Neural cell (in vitro differentiated cells): ENCODE measurements at regions not wholly inside any gene's neighbourhood (a gene's known extent, or its start where the extent isn't known, plus 50 kb on each side); places are given as distances from the start of the nearest gene placed in this dataset.

Experiments
- H2AFZ ChIP-seq: fragments of 200-600, 300-800 bp; sonication (generic), shearing (Covaris generic); 2 replicates; pipeline ENCODE4 v1.6.0; 2014; ENCODE audit warnings: low read depth, mild to moderate bottlenecking, antibody characterized with exemption, low read length, moderate library complexity
- H3F3A ChIP-seq: fragments of 200-600 bp; shearing (Covaris generic); 2 replicates; pipeline ENCODE4 v1.6.1; 2016; ENCODE audit warnings: mild to moderate bottlenecking, moderate library complexity, mixed read lengths, antibody characterized with exemption, low read length; ENCODE audit not compliant: insufficient read depth, poor library complexity, severe bottlenecking
- H3K27ac ChIP-seq: fragments of 200-600, 300-800 bp; sonication (generic), shearing (Covaris generic); 2 replicates; pipeline ENCODE4 v1.5.1; 2014; ENCODE audit warnings: mild to moderate bottlenecking, low read length, moderate library complexity
- H3K27me3 ChIP-seq: fragments of 300-800, 200-600 bp; sonication (generic), shearing (Covaris generic); 2 replicates; pipeline ENCODE4 v1.6.0; 2014; ENCODE audit warnings: mild to moderate bottlenecking, low read depth, low read length, moderate library complexity; ENCODE audit not compliant: insufficient read depth
- H3K36me3 ChIP-seq: fragments of 300-800, 200-600 bp; sonication (generic), shearing (Covaris generic); 2 replicates; pipeline ENCODE4 v1.5.1; 2014; ENCODE audit warnings: mild to moderate bottlenecking, antibody characterized with exemption, low read length, moderate library complexity; ENCODE audit not compliant: insufficient read depth
- H3K4me2 ChIP-seq: fragments of 300-800, 200-600 bp; sonication (generic), shearing (Covaris generic); 2 replicates; pipeline ENCODE4 v1.6.0; 2014; ENCODE audit warnings: mild to moderate bottlenecking, low read length
- H3K4me3 ChIP-seq: fragments of 300-800, 200-600 bp; sonication (generic), shearing (Covaris generic); 2 replicates; pipeline ENCODE4 v1.5.1; 2014; ENCODE audit warnings: mild to moderate bottlenecking, low read length, moderate library complexity
- H3K79me2 ChIP-seq: fragments of 200-600 bp; shearing (Covaris generic); replicated peaks from 2 replicates; pipeline ENCODE4 v1.6.0; 2014; ENCODE audit warnings: mild to moderate bottlenecking, low read length, moderate library complexity; ENCODE audit not compliant: insufficient read depth
- H3K9ac ChIP-seq: fragments of 300-800, 200-600 bp; sonication (generic), shearing (Covaris generic); 2 replicates; pipeline ENCODE4 v1.6.1; 2016; ENCODE audit warnings: mild to moderate bottlenecking, low read length, mixed read lengths
- H3K9me2 ChIP-seq: fragments of 200-600 bp; shearing (Covaris generic); 2 replicates; pipeline ENCODE4 v1.6.1; 2016; ENCODE audit warnings: mild to moderate bottlenecking, low read length, mixed read lengths; ENCODE audit not compliant: insufficient read depth
- H3K9me3 ChIP-seq: fragments of 200-600, 300-800 bp; sonication (generic), shearing (Covaris generic); 2 replicates; pipeline ENCODE4 v1.6.1; 2016; ENCODE audit warnings: mild to moderate bottlenecking, mixed run types, low read length, moderate library complexity, mixed read lengths
- H4K20me1 ChIP-seq: fragments of 200-600 bp; shearing (Covaris generic); 2 replicates; pipeline ENCODE4 v1.6.1; 2016; ENCODE audit warnings: mild to moderate bottlenecking, mixed run types; ENCODE audit not compliant: insufficient read depth
- EP300 ChIP-seq: fragments of 450-650 bp; conservative IDR thresholded peaks from 2 replicates; pipeline ENCODE4 v1.6.1; 2014; ENCODE audit warnings: antibody characterized with exemption, mild to moderate bottlenecking, moderate library complexity; ENCODE audit not compliant: poor library complexity, severe bottlenecking
- EZH2 ChIP-seq: fragments of 200-600, 300-800 bp; shearing (Covaris generic), sonication (generic); IDR thresholded peaks from 2 replicates; pipeline ENCODE4 v1.6.1; 2014; ENCODE audit warnings: antibody characterized with exemption, low read length, borderline replicate concordance, mild to moderate bottlenecking; ENCODE audit not compliant: insufficient read depth, poor library complexity, severe bottlenecking
- MXI1 ChIP-seq: fragments of 450-650 bp; conservative IDR thresholded peaks from 2 replicates; pipeline ENCODE4 v1.6.1; 2014; ENCODE audit warnings: antibody characterized with exemption, mild to moderate bottlenecking; ENCODE audit not compliant: poor library complexity, severe bottlenecking
- POLR2AphosphoS5 ChIP-seq: IDR thresholded peaks from 2 replicates; pipeline ENCODE4 v1.6.1; 2012
- RAD21 ChIP-seq: fragments of 450-650 bp; conservative IDR thresholded peaks from 2 replicates; pipeline ENCODE4 v1.6.1; 2014; ENCODE audit warnings: antibody characterized with exemption, mild to moderate bottlenecking, moderate library complexity
- SMC3 ChIP-seq: fragments of 450-650 bp; conservative IDR thresholded peaks from 2 replicates; pipeline ENCODE4 v1.6.1; 2014; ENCODE audit warnings: antibody characterized with exemption, mild to moderate bottlenecking, moderate library complexity; ENCODE audit not compliant: poor library complexity
- TAF1 ChIP-seq: IDR thresholded peaks from 2 replicates; pipeline ENCODE4 v1.6.1; 2012; ENCODE audit warnings: low read depth
- TF ChIP-seq, protein P1 (sequence below): fragments of 450-650 bp; IDR thresholded peaks from 2 replicates; pipeline ENCODE4 v1.5.1; 2014; ENCODE audit warnings: antibody characterized with exemption, mild to moderate bottlenecking, moderate library complexity; ENCODE audit not compliant: poor library complexity, severe bottlenecking
- TF ChIP-seq, protein P2 (sequence below): IDR thresholded peaks from 2 replicates; pipeline ENCODE4 v1.6.1; 2012; ENCODE audit warnings: borderline replicate concordance

DNA sequence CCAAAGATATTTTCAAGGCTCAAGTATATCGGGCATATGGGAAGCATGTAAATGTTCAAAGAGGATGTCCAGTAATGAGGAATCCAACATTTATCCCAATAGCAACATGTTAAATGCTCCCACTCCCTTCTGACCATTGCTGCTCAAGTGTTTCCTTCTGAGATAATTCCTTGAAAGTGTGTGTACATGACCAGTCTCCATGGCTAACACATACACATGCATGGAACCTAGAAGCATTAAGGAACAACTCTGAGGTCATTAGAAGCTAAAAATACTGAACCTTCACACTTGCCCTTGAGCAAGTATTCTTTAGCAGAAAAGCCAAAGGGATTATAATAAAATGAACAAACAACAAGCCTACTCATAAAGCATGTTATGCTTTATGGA lies 433.8 kb upstream of the TCF4 start:
- H3K9ac ChIP-seq, result no peak overlapping the region
- H3K27me3 ChIP-seq, result no peaks in the 10 kb centered on the region
- no peaks in the 10 kb centered on the region for H3K9me2 ChIP-seq
- H4K20me1 ChIP-seq, result no peaks in the 10 kb centered on the region
- no peaks in the 10 kb centered on the region for H3F3A ChIP-seq
- no peak overlapping the region for H2AFZ ChIP-seq
- H3K36me3 ChIP-seq, result no peaks in the 10 kb centered on the region
- H3K4me2 ChIP-seq, result no peak overlapping the region
- H3K79me2 ChIP-seq, result no peaks in the 10 kb centered on the region
- TF ChIP-seq SMC3 (no peak), EP300 (no peak), MXI1 (no peak), EZH2 (no peak), RAD21 (no peak), TAF1 (no peak), POLR2AphosphoS5 (no peak)
- TF ChIP-seq, protein P1, sequence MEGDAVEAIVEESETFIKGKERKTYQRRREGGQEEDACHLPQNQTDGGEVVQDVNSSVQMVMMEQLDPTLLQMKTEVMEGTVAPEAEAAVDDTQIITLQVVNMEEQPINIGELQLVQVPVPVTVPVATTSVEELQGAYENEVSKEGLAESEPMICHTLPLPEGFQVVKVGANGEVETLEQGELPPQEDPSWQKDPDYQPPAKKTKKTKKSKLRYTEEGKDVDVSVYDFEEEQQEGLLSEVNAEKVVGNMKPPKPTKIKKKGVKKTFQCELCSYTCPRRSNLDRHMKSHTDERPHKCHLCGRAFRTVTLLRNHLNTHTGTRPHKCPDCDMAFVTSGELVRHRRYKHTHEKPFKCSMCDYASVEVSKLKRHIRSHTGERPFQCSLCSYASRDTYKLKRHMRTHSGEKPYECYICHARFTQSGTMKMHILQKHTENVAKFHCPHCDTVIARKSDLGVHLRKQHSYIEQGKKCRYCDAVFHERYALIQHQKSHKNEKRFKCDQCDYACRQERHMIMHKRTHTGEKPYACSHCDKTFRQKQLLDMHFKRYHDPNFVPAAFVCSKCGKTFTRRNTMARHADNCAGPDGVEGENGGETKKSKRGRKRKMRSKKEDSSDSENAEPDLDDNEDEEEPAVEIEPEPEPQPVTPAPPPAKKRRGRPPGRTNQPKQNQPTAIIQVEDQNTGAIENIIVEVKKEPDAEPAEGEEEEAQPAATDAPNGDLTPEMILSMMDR, result no peak
- TF ChIP-seq, protein P2, sequence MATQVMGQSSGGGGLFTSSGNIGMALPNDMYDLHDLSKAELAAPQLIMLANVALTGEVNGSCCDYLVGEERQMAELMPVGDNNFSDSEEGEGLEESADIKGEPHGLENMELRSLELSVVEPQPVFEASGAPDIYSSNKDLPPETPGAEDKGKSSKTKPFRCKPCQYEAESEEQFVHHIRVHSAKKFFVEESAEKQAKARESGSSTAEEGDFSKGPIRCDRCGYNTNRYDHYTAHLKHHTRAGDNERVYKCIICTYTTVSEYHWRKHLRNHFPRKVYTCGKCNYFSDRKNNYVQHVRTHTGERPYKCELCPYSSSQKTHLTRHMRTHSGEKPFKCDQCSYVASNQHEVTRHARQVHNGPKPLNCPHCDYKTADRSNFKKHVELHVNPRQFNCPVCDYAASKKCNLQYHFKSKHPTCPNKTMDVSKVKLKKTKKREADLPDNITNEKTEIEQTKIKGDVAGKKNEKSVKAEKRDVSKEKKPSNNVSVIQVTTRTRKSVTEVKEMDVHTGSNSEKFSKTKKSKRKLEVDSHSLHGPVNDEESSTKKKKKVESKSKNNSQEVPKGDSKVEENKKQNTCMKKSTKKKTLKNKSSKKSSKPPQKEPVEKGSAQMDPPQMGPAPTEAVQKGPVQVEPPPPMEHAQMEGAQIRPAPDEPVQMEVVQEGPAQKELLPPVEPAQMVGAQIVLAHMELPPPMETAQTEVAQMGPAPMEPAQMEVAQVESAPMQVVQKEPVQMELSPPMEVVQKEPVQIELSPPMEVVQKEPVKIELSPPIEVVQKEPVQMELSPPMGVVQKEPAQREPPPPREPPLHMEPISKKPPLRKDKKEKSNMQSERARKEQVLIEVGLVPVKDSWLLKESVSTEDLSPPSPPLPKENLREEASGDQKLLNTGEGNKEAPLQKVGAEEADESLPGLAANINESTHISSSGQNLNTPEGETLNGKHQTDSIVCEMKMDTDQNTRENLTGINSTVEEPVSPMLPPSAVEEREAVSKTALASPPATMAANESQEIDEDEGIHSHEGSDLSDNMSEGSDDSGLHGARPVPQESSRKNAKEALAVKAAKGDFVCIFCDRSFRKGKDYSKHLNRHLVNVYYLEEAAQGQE, result no peak
- no peaks in the 10 kb centered on the region for H3K9me3 ChIP-seq
- H3K27ac ChIP-seq, result no peak overlapping the region
- H3K4me3 ChIP-seq, result no peak overlapping the region

DNA sequence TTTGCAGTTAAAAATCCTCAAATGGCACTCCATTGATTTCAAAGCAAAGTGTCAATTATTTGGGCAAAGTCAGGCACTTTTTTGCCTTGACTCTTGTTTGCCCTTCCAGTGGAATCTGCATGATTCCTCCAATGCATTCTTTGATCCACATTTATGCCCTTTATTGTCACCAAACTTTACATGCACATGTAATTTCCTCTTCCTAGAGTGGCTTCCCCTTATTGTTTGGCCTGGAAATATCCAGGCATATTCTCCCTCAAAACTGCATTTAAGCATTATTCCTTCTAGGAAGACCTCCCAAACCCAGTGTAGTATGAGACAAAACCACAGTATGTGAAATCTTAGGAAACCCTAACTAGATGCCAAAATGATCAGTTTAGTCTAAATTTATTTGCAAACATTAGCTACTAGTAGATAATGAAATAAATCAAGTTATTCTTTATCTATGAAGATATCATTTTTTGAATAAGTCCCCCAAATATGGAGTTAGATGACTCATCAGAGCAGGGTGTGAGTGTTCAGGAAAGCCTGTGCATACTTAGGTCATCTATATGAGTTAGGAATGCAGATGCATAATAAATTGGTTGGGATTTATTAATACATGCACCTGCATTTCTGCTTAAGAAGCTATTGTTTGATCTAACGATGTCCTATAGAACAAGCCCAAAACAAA lies 433.3 kb upstream of the TCF4 start:
- Histone ChIP-seq H3F3A (no peaks in the 10 kb centered on the region), H3K79me2 (no peaks in the 10 kb centered on the region), H3K36me3 (no peaks in the 10 kb centered on the region), H2AFZ (no peak overlapping the region), H3K27ac (no peak overlapping the region), H3K4me2 (no peak overlapping the region), H3K9me3 (no peaks in the 10 kb centered on the region), H3K27me3 (no peaks in the 10 kb centered on the region), H4K20me1 (no peaks in the 10 kb centered on the region), H3K9ac (no peak overlapping the region), H3K9me2 (no peaks in the 10 kb centered on the region), H3K4me3 (no peak overlapping the region)
- no peak for TF ChIP-seq SMC3
- TF ChIP-seq, protein P2, result no peak
- TF ChIP-seq, protein P1, result no peak
- TF ChIP-seq RAD21, result no peak
- no peak for TF ChIP-seq EP300
- TF ChIP-seq EZH2, result no peak
- TF ChIP-seq POLR2AphosphoS5, result no peak
- TF ChIP-seq TAF1, result no peak
- no peak for TF ChIP-seq MXI1
